ENCODE measurements at regions not wholly inside any gene's neighbourhood (a gene's known extent, or its start where the extent isn't known, plus 50 kb on each side); places are given as distances from the start of the nearest gene placed in this dataset.

- ChIA-PET POLR2A (ENCODE audit: low non-redundant PET) (no interaction called here), CTCF (no interaction called here)
- no peak for DNase-seq (ENCODE audit: low spot score)
- Histone ChIP-seq H3K9me3 (ENCODE audit: low read depth, low read length, poor library complexity, severe bottlenecking) (no peaks in the 10 kb centered on the region), H3K27me3 (replicated peaks; ENCODE audit: insufficient read depth, low read depth, low read length, poor library complexity) (no peaks in the 10 kb centered on the region), H3K27ac (ENCODE audit: low read depth, low read length, poor library complexity, severe bottlenecking) (no peak overlapping the region), H3K4me3 (ENCODE audit: low read depth, low read length, poor library complexity, severe bottlenecking) (no peak overlapping the region), H3K36me3 (ENCODE audit: insufficient read depth, low read length, poor library complexity, severe bottlenecking) (no peaks in the 10 kb centered on the region), H3K4me1 (ENCODE audit: insufficient read depth, low read length, poor library complexity, severe bottlenecking) (no peaks in the 10 kb centered on the region)
- no peak for TF ChIP-seq EZH2 (IDR thresholded peaks at IDR 0.05; ENCODE audit: borderline replicate concordance, low read depth, low read length, poor library complexity, severe bottlenecking)
- no peak for TF ChIP-seq CTCF (conservative IDR thresholded peaks at IDR 0.05; ENCODE audit: low read depth, low read length)
- BruUV-seq (replicated peaks) = no TSS peak
- intact Hi-C loops (cut with micrococcal nuclease; ENCODE audit: unreplicated experiment) = no loop called here
These were observed 56.7 kb upstream of the OSMR start for GRCh38 chr5:38789134-38789533.

GRCh38 chr5:38789777-38790176, 56.0 kb upstream of the OSMR start:
- CTCF ChIA-PET = no interaction called here
- BruUV-seq (replicated peaks) = no TSS peak
- Histone ChIP-seq H3K9me3 (ENCODE audit: low read depth, low read length, poor library complexity, severe bottlenecking) (no peaks in the 10 kb centered on the region), H3K4me1 (ENCODE audit: insufficient read depth, low read length, poor library complexity, severe bottlenecking) (no peaks in the 10 kb centered on the region), H3K36me3 (ENCODE audit: insufficient read depth, low read length, poor library complexity, severe bottlenecking) (no peaks in the 10 kb centered on the region), H3K4me3 (ENCODE audit: low read depth, low read length, poor library complexity, severe bottlenecking) (no peak overlapping the region), H3K27ac (ENCODE audit: low read depth, low read length, poor library complexity, severe bottlenecking) (no peak overlapping the region), H3K27me3 (replicated peaks; ENCODE audit: insufficient read depth, low read depth, low read length, poor library complexity) (no peaks in the 10 kb centered on the region)
- DNase-seq (ENCODE audit: low spot score) = no peak
- POLR2A ChIA-PET (ENCODE audit: low non-redundant PET) = no interaction called here
- intact Hi-C loops (cut with micrococcal nuclease; ENCODE audit: unreplicated experiment) = no loop called here
- TF ChIP-seq EZH2 (IDR thresholded peaks at IDR 0.05; ENCODE audit: borderline replicate concordance, low read depth, low read length, poor library complexity, severe bottlenecking) (no peak), CTCF (conservative IDR thresholded peaks at IDR 0.05; ENCODE audit: low read depth, low read length) (no peak)

GRCh38 chr5:38790268-38790667, 55.5 kb upstream of the OSMR start:
- no peak overlapping the region for H3K4me3 ChIP-seq (ENCODE audit: low read depth, low read length, poor library complexity, severe bottlenecking)
- intact Hi-C loops (cut with micrococcal nuclease; ENCODE audit: unreplicated experiment) = no loop called here
- H3K27me3 ChIP-seq (replicated peaks; ENCODE audit: insufficient read depth, low read depth, low read length, poor library complexity) = no peaks in the 10 kb centered on the region
- H3K36me3 ChIP-seq (ENCODE audit: insufficient read depth, low read length, poor library complexity, severe bottlenecking) = no peaks in the 10 kb centered on the region
- H3K4me1 ChIP-seq (ENCODE audit: insufficient read depth, low read length, poor library complexity, severe bottlenecking) = no peaks in the 10 kb centered on the region
- no peak for TF ChIP-seq CTCF (conservative IDR thresholded peaks at IDR 0.05; ENCODE audit: low read depth, low read length)
- no peak for TF ChIP-seq EZH2 (IDR thresholded peaks at IDR 0.05; ENCODE audit: borderline replicate concordance, low read depth, low read length, poor library complexity, severe bottlenecking)
- no peaks in the 10 kb centered on the region for H3K9me3 ChIP-seq (ENCODE audit: low read depth, low read length, poor library complexity, severe bottlenecking)
- ChIA-PET POLR2A (ENCODE audit: low non-redundant PET) (no interaction called here), CTCF (no interaction called here)
- BruUV-seq (replicated peaks) = no TSS peak
- no peak for DNase-seq (ENCODE audit: low spot score)
- no peak overlapping the region for H3K27ac ChIP-seq (ENCODE audit: low read depth, low read length, poor library complexity, severe bottlenecking)

All from A673 (cell line).